Retina (tissue), 1 donor: ENCODE measurements at regions not wholly inside any gene's neighbourhood (a gene's known extent, or its start where the extent isn't known, plus 50 kb on each side); places are given as distances from the start of the nearest gene placed in this dataset.
"Not testable (repeated sequence)": the region's sequence is repeated elsewhere in the genome, so short reads cannot be mapped to it uniquely, and the experiment has no call there.

ENCODE experiments used
- DNase-seq: peaks from one replicate; pipeline ENCODE4 v3.0.0-alpha.2; 2016

GRCh38 chr6:139708337-139709199 is 334.1 kb upstream of the CITED2 start:
- DNase-seq: peak; percentile 61

- DNase-seq: no peak
Observed at GRCh38 chr6:139706912-139707311, 332.5 kb upstream of the CITED2 start.

GRCh38 chr6:139705284-139705683 is 330.8 kb upstream of the CITED2 start:
- DNase-seq: no peak

GRCh38 chr6:139703780-139704179 is 329.3 kb upstream of the CITED2 start:
- DNase-seq: no peak

- no peak for DNase-seq
Observed at GRCh38 chr6:139702706-139703105, 328.3 kb upstream of the CITED2 start.

- no peak for DNase-seq
Observed at GRCh38 chr6:139701695-139702094, 327.2 kb upstream of the CITED2 start.

GRCh38 chr6:139701003-139701402 is 326.6 kb upstream of the CITED2 start:
- DNase-seq: no peak

- no peak for DNase-seq
Observed at GRCh38 chr6:139699911-139700310, 325.5 kb upstream of the CITED2 start.

- DNase-seq: no peak
Observed at GRCh38 chr6:139699335-139699734, 324.9 kb upstream of the CITED2 start.

GRCh38 chr6:139698526-139699176 is 324.2 kb upstream of the CITED2 start:
- DNase-seq: no peak

GRCh38 chr6:139697856-139698255 is 323.4 kb upstream of the CITED2 start:
- not testable (repeated sequence) for DNase-seq

- not testable (repeated sequence) for DNase-seq
Observed at GRCh38 chr6:139696991-139697390, 322.5 kb upstream of the CITED2 start.

GRCh38 chr6:139695361-139695760 is 320.9 kb upstream of the CITED2 start:
- DNase-seq: no peak

GRCh38 chr6:139693735-139694134 is 319.3 kb upstream of the CITED2 start:
- DNase-seq: no peak

- DNase-seq: no peak
Observed at GRCh38 chr6:139690007-139690406, 315.6 kb upstream of the CITED2 start.

- DNase-seq: no peak
Observed at GRCh38 chr6:139687055-139687454, 312.6 kb upstream of the CITED2 start.

GRCh38 chr6:139686308-139686707 is 311.9 kb upstream of the CITED2 start:
- no peak for DNase-seq

GRCh38 chr6:139685009-139685408 is 310.6 kb upstream of the CITED2 start:
- DNase-seq: no peak

- DNase-seq: peak; percentile 23
Observed at GRCh38 chr6:139680819-139681218, 306.4 kb upstream of the CITED2 start.

- no peak for DNase-seq
Observed at GRCh38 chr6:139679516-139680179, 305.2 kb upstream of the CITED2 start.

- no peak for DNase-seq
Observed at GRCh38 chr6:139676718-139677117, 302.3 kb upstream of the CITED2 start.

- no peak for DNase-seq
Observed at GRCh38 chr6:139666284-139666683, 291.8 kb upstream of the CITED2 start.

GRCh38 chr6:139663996-139664395 is 289.5 kb upstream of the CITED2 start:
- DNase-seq: no peak

GRCh38 chr6:139659711-139660110 is 285.3 kb upstream of the CITED2 start:
- no peak for DNase-seq
